ENCODE measurements at regions not wholly inside any gene's neighbourhood (a gene's known extent, or its start where the extent isn't known, plus 50 kb on each side); places are given as distances from the start of the nearest gene placed in this dataset.

- no peak for DNase-seq
Observed at GRCh38 chr5:68954618-68954910, 139.2 kb upstream of the SLC30A5 start.

GRCh38 chr5:68957591-68957990 lies 136.2 kb upstream of the SLC30A5 start:
- DNase-seq, result no peak

GRCh38 chr5:68958428-68958827 lies 135.4 kb upstream of the SLC30A5 start:
- no peak for DNase-seq

- no peak for DNase-seq
Observed at GRCh38 chr5:68960456-68960855, 133.4 kb upstream of the SLC30A5 start.

- DNase-seq, result no peak
Observed at GRCh38 chr5:68960961-68961360, 132.9 kb upstream of the SLC30A5 start.

- no peak for DNase-seq
Observed at GRCh38 chr5:68961762-68962161, 132.1 kb upstream of the SLC30A5 start.

GRCh38 chr5:68962757-68963484 lies 130.9 kb upstream of the SLC30A5 start:
- DNase-seq, result no peak

- DNase-seq, result no peak
Observed at GRCh38 chr5:68964679-68965078, 129.1 kb upstream of the SLC30A5 start.

GRCh38 chr5:68965926-68966325 lies 127.9 kb upstream of the SLC30A5 start:
- DNase-seq, result no peak

GRCh38 chr5:68966596-68966995 lies 127.2 kb upstream of the SLC30A5 start:
- DNase-seq, result no peak

GRCh38 chr5:68968429-68968828 lies 125.4 kb upstream of the SLC30A5 start:
- no peak for DNase-seq

- no peak for DNase-seq
Observed at GRCh38 chr5:68970617-68971016, 123.2 kb upstream of the SLC30A5 start.

GRCh38 chr5:68973696-68974095 lies 120.1 kb upstream of the SLC30A5 start:
- DNase-seq, result no peak

- DNase-seq, result no peak
Observed at GRCh38 chr5:68983043-68983442, 110.8 kb upstream of the SLC30A5 start.

- DNase-seq, result no peak
Observed at GRCh38 chr5:68983959-68984358, 109.9 kb upstream of the SLC30A5 start.

GRCh38 chr5:68991279-68992084 lies 102.3 kb upstream of the SLC30A5 start:
- no peak for DNase-seq

GRCh38 chr5:68994645-68995044 lies 99.2 kb upstream of the SLC30A5 start:
- no peak for DNase-seq

- DNase-seq, result no peak
Observed at GRCh38 chr5:68995845-68996545, 97.8 kb upstream of the SLC30A5 start.

- no peak for DNase-seq
Observed at GRCh38 chr5:68999181-68999580, 94.6 kb upstream of the SLC30A5 start.

GRCh38 chr5:69000216-69000919 lies 93.4 kb upstream of the SLC30A5 start:
- no peak for DNase-seq

- DNase-seq, result no peak
Observed at GRCh38 chr5:69000949-69001348, 92.9 kb upstream of the SLC30A5 start.

GRCh38 chr5:69001627-69002026 lies 92.2 kb upstream of the SLC30A5 start:
- no peak for DNase-seq

GRCh38 chr5:69004127-69004526 lies 89.7 kb upstream of the SLC30A5 start:
- DNase-seq, result no peak
